ENCODE measurements at regions not wholly inside any gene's neighbourhood (a gene's known extent, or its start where the extent isn't known, plus 50 kb on each side); places are given as distances from the start of the nearest gene placed in this dataset.
A peak's percentile ranks its signal among the peaks of the same experiment; 100 is the strongest.

- no peak for DNase-seq (ENCODE audit: extremely low read depth, low read depth)
- no peak for TF ChIP-seq CTCF (IDR thresholded peaks at IDR 0.05; ENCODE audit: low read depth, low read length)
Measured at GRCh38 chr10:129325893-129326292, 141.1 kb upstream of the MGMT start.

- no peak for TF ChIP-seq CTCF (IDR thresholded peaks at IDR 0.05; ENCODE audit: low read depth, low read length)
- DNase-seq (ENCODE audit: extremely low read depth, low read depth) = no peak
Measured at GRCh38 chr10:129328546-129328945, 138.5 kb upstream of the MGMT start.

- DNase-seq (ENCODE audit: extremely low read depth, low read depth) = no peak
- TF ChIP-seq CTCF (IDR thresholded peaks at IDR 0.05; ENCODE audit: low read depth, low read length) = no peak
Measured at GRCh38 chr10:129329385-129330055, 137.5 kb upstream of the MGMT start.

- TF ChIP-seq CTCF (IDR thresholded peaks at IDR 0.05; ENCODE audit: low read depth, low read length) = no peak
- DNase-seq (ENCODE audit: extremely low read depth, low read depth) = no peak
Measured at GRCh38 chr10:129330211-129330610, 136.8 kb upstream of the MGMT start.

- no peak for TF ChIP-seq CTCF (IDR thresholded peaks at IDR 0.05; ENCODE audit: low read depth, low read length)
- no peak for DNase-seq (ENCODE audit: extremely low read depth, low read depth)
Measured at GRCh38 chr10:129331207-129331838, 135.7 kb upstream of the MGMT start.

- TF ChIP-seq CTCF (IDR thresholded peaks at IDR 0.05; ENCODE audit: low read depth, low read length) = no peak
- DNase-seq (ENCODE audit: extremely low read depth, low read depth) = no peak
Measured at GRCh38 chr10:129331839-129332220, 135.2 kb upstream of the MGMT start.

- DNase-seq (ENCODE audit: extremely low read depth, low read depth) = no peak
- TF ChIP-seq CTCF (IDR thresholded peaks at IDR 0.05; ENCODE audit: low read depth, low read length) = peak; percentile 16
Measured at GRCh38 chr10:129332476-129332875, 134.6 kb upstream of the MGMT start.
